ENCODE measurements at regions not wholly inside any gene's neighbourhood (a gene's known extent, or its start where the extent isn't known, plus 50 kb on each side); places are given as distances from the start of the nearest gene placed in this dataset.
"Not testable (repeated sequence)": the region's sequence is repeated elsewhere in the genome, so short reads cannot be mapped to it uniquely, and the experiment has no call there.

DNA sequence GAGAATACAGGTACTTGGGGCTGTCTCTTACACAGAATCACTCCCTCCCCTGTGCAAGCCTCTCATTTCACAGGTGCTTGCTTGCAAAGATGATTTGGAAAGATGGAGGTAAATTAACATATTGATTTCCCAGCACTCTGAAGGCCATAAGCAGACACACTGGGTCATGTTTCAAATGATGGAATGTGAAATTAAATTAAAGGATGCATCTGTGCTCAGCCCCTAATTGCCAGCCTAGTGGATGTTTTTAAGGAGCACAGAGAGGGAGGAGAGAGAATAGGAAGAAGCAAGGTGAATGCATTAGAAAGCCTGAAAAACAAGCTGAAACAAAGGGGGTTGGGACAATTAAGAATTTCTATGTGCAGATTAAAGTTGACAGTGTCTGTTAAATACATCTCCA is 96.1 kb upstream of the GRIP1 start:
- DNase-seq (ENCODE audit: low read depth) = no peak

DNA sequence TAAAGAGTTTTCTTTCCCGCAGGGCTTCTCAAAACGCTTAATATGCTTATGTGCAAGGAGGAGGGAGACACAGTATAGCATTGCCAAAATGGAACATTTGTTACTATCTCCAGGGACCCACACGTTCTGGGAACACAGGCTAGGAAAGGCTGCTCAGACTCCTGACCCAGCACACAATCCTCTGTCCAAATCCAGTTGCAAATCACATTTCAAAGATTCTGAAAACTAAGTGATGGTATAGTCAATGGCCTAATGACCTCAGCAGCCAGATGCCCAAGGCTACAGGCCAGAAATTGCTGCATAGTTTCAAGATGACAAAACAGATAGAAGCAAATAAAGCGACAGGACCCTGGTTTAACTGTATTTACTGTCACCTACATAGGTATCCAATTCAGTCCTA is 97.0 kb upstream of the GRIP1 start:
- no peak for DNase-seq (ENCODE audit: low read depth)

DNA sequence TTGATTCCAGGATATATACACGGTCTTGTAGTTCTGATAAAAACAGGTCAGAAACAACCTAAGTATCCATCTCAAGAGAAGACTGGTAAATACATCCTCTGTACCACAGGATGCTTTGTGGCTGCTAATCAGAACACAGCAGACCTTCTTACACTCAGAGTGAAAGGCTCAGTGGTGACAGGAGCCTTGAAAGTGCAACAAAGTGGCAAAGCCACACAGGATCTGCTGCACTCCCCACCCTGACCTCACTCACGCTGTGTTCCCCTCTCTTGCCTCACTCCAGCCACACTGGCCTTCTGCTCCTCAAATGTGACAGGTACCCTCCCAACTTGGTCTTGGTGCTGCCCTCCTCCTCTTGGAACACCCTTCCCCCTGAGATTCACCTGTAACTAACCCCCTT is 98.1 kb upstream of the GRIP1 start:
- DNase-seq (ENCODE audit: low read depth) = no peak

DNA sequence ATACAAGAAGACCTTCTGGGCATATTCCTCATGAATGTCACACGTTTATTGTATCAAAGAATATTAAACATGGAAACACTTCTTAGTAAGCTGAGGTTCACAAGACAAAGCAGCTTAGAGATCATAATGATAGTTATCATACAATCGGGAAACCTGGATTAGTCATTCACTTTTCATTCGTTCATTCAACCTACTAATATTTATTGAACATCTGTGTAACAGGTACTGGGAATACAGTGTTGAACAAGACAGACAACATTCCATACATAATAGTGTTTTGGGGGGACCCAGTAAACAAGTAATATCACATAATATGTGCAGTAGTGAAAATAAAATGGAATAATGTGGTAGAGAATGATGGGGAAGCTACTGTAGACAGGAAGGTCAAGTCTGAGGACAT is 100.6 kb upstream of the GRIP1 start:
- no peak for DNase-seq (ENCODE audit: low read depth)

DNA sequence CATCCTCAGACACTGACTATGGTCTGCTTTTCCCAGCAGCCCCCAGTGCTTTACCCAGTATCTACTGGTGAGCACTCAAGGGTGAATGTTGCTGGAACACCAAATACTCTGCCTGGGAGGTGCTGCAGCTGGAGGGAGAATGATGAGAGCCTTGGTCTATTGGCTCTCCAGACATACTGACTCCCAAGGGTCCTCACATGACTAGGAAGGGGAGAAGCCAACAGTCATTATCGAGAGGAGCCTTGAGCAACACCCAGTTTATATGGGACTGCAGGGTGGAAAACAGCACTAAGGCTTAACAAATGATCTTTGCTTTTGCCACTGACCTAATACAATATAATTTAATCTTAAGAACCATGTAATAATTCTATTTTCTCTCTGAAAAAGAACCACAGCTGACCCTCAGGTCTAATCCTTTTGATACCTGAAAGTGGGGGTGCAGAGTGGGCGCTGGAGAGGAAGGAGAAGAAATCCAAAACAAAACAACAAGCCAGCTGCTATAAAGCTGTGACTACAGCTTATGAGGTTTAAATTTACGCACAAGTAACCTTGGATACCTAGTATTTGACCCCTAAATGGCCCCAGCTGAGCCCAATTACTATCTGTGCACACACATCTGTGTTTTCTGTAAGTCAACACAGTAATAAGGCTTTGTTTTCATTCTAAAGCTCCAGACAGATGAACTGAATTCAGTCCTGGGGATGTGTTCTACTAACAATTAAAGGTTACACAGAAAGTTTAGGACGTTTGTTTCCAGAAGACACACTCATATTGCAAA is 107.8 kb upstream of the GRIP1 start:
- DNase-seq (ENCODE audit: low read depth) = no peak

DNA sequence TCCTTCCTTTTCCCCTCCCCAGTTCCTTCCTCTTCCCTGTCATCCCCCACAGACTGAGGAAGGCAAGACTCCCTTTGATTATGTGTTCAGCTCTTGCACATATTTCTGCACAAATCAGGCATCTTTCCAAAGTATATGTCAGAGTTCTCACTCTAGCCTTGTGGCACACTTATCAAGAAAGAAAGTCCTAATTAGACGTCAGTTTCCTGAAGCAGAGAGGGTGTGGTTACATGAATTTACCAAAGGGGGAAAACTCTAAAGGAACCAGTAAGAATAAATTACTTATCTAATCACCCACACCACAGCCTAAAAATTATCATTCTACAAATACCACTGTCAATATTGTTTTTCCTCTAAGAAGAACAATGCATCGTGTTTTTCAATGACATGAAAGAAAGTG is 120.7 kb upstream of the GRIP1 start:
- no peak for DNase-seq (ENCODE audit: low read depth)

DNA sequence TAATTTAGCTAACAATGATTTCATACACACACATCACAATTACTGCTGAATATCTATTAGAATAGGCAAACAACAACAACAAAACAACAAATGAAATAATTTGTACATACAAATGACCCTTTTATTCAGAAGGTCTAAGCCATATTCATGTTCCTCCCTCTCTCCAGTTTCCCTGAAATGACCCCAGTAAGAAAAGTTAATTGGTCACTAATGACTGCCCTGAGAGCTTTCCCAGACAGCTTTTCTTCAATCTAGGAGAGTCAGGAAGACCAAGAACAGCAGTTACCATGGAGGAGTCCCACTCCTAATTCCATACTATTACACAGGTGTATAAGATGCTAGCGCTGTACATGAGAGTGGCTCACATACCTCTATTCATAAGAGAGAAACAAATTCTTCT is 121.2 kb upstream of the GRIP1 start:
- no peak for DNase-seq (ENCODE audit: low read depth)

DNA sequence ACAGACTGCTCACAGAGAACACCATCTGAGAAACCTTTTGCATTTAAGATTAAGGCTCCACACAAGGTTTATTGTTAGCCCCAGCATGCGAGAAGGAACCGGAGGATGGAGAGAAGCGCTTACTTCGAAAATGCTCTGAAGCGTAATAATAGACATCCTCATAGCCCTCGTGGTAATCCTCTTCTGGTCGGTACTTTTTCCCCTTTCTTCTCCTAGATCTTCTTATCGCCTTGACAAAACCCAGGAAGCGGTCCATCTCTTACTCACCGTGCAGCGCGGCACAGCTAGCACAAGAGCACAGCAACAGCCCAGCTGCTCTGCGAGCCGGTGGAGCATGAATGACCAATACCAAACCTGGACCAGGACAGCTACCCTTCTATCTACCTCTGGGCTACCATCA is 125.1 kb upstream of the GRIP1 start:
- DNase-seq (ENCODE audit: low read depth) = no peak

DNA sequence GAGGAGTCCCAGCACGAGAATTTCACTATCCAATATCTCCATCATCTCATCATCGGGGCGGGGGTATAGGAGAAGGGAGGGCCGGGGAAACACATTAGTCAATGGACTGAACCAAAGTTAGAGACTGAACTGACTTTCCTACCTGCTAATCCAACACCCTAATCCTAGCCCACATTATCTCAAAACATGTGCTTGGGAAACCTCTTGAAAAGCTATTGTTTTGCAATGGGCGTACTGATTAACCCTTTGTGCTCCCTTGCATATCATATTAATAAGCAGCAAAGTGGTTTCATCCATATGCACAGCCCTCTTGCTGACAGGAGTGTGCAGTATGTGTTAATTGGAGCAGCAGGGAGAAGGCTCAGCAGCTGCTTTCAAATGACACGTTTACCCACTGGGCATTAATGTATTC is 125.7 kb upstream of the GRIP1 start:
- DNase-seq (ENCODE audit: low read depth) = no peak

DNA sequence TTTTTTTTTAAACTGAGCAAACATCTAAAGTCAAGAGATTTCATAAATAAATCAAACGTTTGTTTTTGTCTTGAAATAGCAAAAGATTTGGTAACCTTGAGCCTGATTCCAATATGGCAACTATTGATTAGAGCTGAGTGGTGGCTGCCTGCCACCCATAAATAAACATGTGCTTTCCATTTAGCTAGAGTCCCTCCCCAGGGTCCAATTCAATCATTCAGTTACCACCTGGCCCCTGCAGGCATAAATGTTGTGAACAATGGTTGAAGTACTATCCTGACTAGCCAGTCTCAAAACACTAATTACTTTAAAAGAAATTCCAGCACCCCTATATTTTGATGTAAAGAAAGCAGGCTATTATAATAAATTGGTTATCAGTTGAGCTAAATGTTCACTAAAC is 129.7 kb upstream of the GRIP1 start:
- DNase-seq (ENCODE audit: low read depth) = no peak

DNA sequence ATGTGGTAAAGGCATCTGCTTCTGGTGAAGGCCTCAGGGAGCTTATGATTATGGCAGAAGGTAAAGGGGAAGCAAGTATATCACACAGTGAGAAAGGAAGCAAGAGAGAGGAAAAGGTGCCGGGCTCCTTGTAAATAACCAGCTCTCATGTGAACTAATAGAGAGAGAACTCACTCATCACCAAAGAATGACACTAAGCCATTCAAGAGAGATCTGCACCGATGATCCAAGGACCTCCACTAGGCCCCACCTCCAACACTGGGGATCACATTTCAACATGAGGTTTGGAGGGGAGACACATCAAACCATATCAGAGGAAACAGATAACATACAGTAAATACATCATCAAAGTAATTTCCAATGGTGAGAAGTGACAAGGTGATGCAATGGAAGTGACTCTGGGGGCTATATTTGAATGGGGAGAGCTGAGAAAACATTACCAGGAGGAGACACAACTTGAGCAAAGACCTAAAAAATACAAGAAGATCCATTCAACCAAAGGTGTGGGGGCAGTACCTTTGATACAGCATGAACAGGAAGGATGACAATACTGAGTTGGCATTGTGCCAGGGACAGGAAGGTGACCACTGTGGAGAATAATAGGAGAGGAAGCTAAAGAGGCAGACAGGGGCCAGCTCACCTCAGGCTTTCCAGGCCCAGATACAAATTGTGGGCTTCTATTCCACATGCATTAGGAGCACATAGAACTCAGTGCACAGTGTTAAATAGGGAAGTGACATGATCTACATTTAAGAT is 134.4 kb upstream of the GRIP1 start:
- DNase-seq (ENCODE audit: low read depth) = no peak

DNA sequence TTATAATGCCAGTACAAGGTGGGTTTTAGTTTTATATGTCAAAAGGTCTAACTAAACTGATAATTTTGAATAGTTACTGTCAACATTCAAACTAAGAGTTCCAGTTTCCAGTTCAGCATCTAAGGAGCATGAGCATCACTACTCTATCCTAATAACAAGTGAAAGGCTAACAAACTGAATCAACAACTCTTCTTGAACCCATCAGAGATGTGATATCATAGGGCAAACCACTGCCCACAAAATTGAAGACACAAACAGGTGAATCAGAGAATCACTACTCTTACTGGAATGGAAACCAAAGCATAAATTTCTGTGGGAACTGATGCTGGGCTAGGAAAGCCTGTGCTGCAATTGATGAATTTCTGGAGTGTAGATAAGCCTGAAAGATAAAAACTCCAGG is 140.7 kb upstream of the GRIP1 start:
- DNase-seq (ENCODE audit: low read depth) = no peak

DNA sequence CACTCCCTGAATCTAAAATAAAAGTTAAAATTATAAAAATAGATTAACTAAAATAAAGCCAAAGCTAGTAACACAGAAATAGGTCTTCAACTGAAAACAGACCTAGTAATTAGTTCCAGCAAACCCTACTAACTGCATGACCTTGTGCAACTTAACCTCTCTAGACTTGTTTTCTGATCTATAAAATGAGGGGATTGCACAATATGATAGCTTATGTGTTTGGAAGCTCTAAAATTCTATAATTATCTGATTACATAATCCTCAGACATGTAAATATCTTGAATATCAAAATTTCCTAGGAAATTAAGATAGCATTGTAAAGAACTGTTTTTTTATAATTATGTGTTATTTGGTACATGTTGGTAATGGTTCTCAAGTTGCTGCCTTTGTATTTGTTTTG is 144.1 kb upstream of the GRIP1 start:
- DNase-seq (ENCODE audit: low read depth) = no peak

DNA sequence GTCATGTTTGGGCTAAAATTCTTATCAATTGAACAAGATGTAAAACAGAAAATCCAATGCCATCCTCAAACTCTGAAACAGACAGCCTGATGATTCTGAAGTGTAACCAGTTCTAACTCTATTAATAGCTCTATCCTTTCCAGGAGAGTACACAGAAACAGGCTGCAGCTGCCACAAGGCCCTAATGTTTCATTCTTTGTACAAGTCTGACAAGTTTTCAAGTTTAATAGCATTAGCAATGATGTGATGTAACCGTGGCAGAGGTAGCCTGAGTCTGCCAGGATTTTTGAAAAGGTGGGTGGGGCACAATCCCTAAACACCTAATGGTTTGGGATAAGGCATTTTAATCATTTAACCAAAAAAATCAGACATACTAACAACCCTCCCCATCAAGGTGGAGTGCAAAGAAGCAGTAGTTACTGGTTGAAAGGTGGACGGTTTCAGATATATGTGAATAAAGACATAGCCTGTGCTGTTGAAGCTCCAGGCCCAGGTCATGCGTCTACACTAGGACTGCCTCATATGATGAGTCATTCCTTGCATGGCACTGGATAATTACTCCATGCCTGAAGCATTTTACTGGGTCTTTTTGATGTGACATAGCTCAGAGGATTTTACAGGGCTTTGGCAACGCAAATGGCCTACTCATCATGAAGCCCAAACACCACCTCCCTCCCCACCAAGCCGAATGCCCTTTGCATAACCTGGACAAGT is 145.1 kb upstream of the GRIP1 start:
- no peak for DNase-seq (ENCODE audit: low read depth)

DNA sequence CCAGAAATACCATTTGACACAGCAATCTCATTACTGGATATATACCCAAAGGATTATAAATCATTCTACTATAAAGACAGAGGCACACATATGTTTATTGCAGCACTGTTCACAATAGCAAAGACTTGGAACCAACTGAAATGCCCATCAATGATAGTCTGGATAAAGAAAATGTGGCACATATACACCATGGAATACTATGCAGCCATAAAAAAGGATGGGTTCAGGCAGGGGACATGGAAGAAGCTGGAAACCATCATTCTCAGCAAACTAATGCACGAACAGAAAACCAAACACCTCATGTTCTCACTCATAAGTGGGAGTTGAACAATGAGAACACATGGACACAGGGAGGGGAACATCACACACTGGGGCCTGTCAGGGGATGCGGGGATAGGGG is 147.0 kb upstream of the GRIP1 start:
- DNase-seq (ENCODE audit: low read depth) = not testable (repeated sequence)

DNA sequence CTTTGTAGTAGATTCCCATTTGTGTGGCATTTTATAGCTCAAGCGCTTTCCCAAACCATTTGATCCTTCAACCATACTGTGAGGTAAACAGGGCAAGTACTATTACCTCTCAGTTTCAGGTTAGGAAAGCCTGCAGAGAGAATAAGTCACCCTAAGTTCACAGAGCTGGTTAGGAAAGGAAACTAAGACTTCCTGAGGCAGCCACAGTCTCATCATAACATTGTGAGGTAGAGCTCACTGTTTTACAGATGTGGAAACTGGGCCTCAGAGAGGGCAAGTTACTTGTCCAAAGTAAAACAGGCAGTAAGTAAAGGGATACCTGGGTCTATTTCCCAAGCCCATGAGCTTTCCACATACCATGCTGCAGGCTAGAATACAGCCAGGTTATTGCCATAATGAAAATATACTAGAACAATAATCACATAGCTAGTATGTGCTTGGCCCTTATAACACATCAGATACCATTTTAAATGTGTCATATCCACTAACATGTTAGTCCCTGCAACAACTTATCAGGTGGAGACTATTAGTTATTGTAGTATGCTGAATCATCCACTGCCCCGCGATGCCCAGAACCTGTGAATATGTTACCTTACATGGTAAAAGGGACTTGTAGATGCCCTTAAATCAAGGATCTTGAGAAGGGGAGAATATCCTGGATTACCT is 150.9 kb upstream of the GRIP1 start:
- no peak for DNase-seq (ENCODE audit: low read depth)

DNA sequence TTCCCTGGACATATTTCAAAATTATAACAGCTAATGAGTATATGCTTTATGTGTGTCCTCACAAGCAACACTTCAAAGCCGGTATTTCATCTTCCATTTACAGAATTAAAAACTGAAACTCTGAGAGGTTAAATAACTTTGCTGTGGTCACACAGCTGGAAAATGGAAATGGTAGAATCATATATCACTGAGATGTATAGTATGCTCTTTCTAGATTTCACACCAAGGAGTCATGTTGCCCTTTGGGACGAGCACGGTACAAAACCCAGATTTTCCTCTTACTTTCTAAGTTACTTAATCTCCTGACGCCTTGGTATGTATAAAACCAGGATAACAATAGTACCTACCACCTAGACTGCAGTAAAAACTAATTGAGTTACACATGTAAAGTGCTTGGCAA is 152.6 kb upstream of the GRIP1 start:
- no peak for DNase-seq (ENCODE audit: low read depth)

DNA sequence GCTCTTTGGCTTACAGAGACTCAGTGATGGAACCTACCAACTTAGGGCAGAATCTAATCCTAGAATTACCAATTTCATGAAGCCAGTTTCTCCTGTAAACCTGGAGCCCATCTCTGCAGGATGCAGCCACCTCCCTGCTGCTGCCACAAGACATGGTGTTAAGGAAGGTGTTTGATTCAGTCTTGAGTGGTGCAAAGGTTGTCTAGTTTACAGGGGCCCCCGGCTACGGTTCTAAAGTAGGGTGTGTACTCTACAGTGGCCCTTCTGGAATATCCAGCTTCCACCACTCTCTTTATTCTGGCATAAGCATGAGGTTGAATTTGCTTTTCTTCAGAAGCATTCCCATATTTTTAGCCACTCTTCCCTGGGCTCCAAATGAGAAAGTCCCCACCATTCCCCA is 154.1 kb upstream of the GRIP1 start:
- no peak for DNase-seq (ENCODE audit: low read depth)

DNA sequence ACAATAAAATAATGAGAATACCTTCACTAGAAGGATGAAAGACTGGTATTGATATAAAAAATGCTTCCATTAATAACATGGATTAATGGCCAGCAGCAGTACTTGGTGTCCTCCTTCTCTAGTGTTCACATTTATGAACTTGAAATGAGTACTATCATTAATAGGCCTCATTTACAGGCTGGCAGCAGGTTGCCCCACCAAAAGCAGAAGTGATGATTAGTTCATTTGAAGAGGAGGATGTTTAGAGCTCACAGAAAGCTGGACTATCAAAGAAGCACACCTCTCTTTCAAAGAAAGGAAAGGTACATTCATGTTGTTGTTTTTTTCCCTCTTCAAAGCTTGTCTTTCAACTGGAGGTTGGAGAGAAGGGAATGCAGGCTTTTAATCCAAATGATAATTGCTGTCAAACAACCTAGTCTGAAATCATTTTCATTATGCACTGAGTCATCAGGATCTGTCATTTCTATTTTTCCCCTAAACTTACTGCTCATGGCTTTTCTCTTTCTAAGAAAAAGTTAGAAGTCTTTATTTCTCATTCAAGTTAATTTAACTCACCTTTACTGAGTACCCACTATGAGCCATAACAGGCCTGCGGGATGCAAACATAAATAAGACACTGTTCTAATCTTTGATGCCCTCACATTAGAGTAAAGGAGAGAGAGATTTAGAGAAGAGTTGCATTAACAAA is 157.9 kb upstream of the GRIP1 start:
- DNase-seq (ENCODE audit: low read depth) = no peak

DNA sequence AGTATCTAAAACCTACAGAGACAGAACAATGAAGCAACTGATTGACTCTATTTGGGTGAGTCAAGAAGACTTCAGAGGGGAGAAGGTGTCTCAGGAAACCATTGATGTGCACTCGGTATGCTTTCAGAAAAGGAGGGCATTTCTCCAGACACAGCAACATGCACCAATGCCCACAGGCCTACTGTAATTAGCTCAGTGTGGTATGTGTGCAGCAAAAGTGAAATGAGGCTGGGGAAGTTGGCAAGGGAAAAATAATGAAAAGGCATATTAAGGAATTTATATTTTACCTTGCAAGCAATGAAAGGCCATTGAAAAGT is 158.4 kb upstream of the GRIP1 start:
- DNase-seq (ENCODE audit: low read depth) = no peak

DNA sequence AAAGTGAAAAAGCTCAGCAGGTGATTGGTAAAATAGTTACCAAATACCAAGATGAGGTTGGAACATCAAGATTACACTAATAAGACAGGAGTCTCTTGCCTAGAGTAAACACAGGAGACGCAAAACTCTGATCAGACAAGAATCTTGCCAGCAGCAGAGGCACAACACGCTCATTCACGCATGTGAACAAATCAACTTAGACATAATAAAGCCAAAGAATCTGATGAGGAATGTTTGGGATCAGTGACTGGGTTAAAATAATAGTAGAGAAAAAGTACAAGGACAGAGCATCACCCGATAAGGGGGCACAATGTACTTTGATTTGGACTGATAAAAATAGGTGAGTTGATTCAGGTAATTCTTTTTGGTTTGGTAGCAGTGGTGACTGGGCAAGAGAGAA is 159.5 kb upstream of the GRIP1 start:
- DNase-seq (ENCODE audit: low read depth) = no peak

DNA sequence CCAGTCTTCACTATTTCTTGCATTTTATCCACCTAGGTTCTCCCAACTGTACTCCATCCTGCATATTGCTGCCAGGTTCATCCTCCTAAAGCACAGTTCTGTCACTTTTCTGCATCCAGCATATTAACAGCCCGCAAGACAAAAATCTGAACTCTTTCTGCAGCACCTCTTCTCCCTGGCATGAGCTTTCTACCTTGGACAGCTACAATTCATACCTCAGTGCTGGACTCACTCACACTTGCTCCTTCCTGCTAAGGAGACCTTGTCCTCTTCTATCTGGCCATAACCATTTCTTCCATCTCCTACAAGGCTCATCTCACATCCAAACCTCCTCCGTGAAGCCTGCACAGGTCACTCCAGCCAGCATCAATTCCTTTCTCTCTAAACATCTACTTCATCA is 170.1 kb upstream of the GRIP1 start:
- no peak for DNase-seq (ENCODE audit: low read depth)

Measured in T follicular helper cell (primary cell).